OCI-LY7 (cell line): ENCODE measurements at regions not wholly inside any gene's neighbourhood (a gene's known extent, or its start where the extent isn't known, plus 50 kb on each side); places are given as distances from the start of the nearest gene placed in this dataset.

Source experiments
- CTCF ChIP-seq: fragments of 200-600 bp; sonication (generic); conservative IDR thresholded peaks from 2 replicates; pipeline ENCODE4 v1.5.1; 2014; ENCODE audit warnings: mild to moderate bottlenecking, antibody characterized with exemption, low read length, moderate library complexity, mixed read lengths
- EZH2phosphoT487 ChIP-seq: fragments of 200-600 bp; sonication (generic); IDR thresholded peaks from 2 replicates; pipeline ENCODE4 v1.6.1; 2018; ENCODE audit warnings: low read depth, borderline replicate concordance, mild to moderate bottlenecking, mixed run types, antibody characterized with exemption, low read length, moderate library complexity, mixed read lengths

GRCh38 chr5:56471707-56472106 is 238.6 kb upstream of the ANKRD55 start:
- TF ChIP-seq EZH2phosphoT487: no peak
- TF ChIP-seq CTCF: no peak
